Smooth muscle cell (in vitro differentiated cells): ENCODE measurements at regions not wholly inside any gene's neighbourhood (a gene's known extent, or its start where the extent isn't known, plus 50 kb on each side); places are given as distances from the start of the nearest gene placed in this dataset.
A peak's percentile ranks its signal among the peaks of the same experiment; 100 is the strongest.

Experiments used
- DNase-seq: peaks from one replicate; lab custom pipeline; 2025; ENCODE audit not compliant: unreplicated experiment; lab: John Stamatoyannopoulos, UW
- H2AFZ ChIP-seq: fragments of 200-600 bp; sonication (generic); 2 replicates; pipeline ENCODE4 v1.6.0; 2016; ENCODE audit warnings: antibody characterized with exemption, low read depth, mild to moderate bottlenecking
- H3F3A ChIP-seq: fragments of 200-600 bp; sonication (generic); 2 replicates; pipeline ENCODE4 v1.6.0; 2017; ENCODE audit warnings: antibody characterized with exemption, low read depth
- H3K27ac ChIP-seq: fragments of 200-600 bp; sonication (generic); 2 replicates; pipeline ENCODE4 v1.5.1; 2016; ENCODE audit warnings: low read depth, mild to moderate bottlenecking
- H3K27me3 ChIP-seq: fragments of 200-600 bp; sonication (generic); 2 replicates; pipeline ENCODE4 v1.6.1; 2016; ENCODE audit warnings: low read depth, mild to moderate bottlenecking
- H3K36me3 ChIP-seq: fragments of 200-600 bp; sonication (generic); 2 replicates; pipeline ENCODE4 v1.5.1; 2016; ENCODE audit warnings: low read depth
- H3K4me1 ChIP-seq: fragments of 200-600 bp; sonication (generic); 2 replicates; pipeline ENCODE4 v1.5.1; 2016; ENCODE audit warnings: low read depth
- H3K4me2 ChIP-seq: fragments of 200-600 bp; sonication (generic); 2 replicates; pipeline ENCODE4 v1.6.0; 2016; ENCODE audit warnings: mild to moderate bottlenecking
- H3K4me3 ChIP-seq: fragments of 200-600 bp; sonication (generic); 2 replicates; pipeline ENCODE4 v1.5.1; 2016; ENCODE audit warnings: mild to moderate bottlenecking
- H3K79me2 ChIP-seq: fragments of 200-600 bp; sonication (generic); 2 replicates; pipeline ENCODE4 v1.6.0; 2016; ENCODE audit warnings: low read depth, mild to moderate bottlenecking
- H3K9ac ChIP-seq: fragments of 200-600 bp; sonication (generic); 2 replicates; pipeline ENCODE4 v1.6.0; 2016; ENCODE audit warnings: low read depth
- H3K9me3 ChIP-seq: fragments of 200-600 bp; sonication (generic); replicated peaks from 2 replicates; pipeline ENCODE4 v1.5.1; 2016; ENCODE audit warnings: low read depth
- H4K20me1 ChIP-seq: fragments of 200-600 bp; sonication (generic); 2 replicates; pipeline ENCODE4 v1.6.0; 2016; ENCODE audit warnings: low read depth
- CTCF ChIP-seq: fragments of 200-600 bp; sonication (generic); IDR thresholded peaks from 2 replicates; pipeline ENCODE4 v1.5.1; 2017; ENCODE audit warnings: borderline replicate concordance, mild to moderate bottlenecking, antibody characterized with exemption; ENCODE audit not compliant: insufficient read depth, poor library complexity, severe bottlenecking
- WGBS: methylation state at CpG from one replicate; pipeline ENCODE4 v1.1.7; 2016; ENCODE audit warnings: low lambda C conversion rate; 5-methylcytosine and 5-hydroxymethylcytosine counted together

- no peak for DNase-seq
- H3K4me3 ChIP-seq = no peak overlapping the region
- peaks cover 62% of the 10 kb centered on the region for H3K4me1 ChIP-seq
- no peak overlapping the region for H3K27ac ChIP-seq
- no peak overlapping the region for H2AFZ ChIP-seq
- H3K9ac ChIP-seq = no peak overlapping the region
- TF ChIP-seq CTCF = no peak
- peak overlapping the region; percentile 57 for H3K4me2 ChIP-seq
- 46% methylated on average over 3 of the region's 3 CpGs for WGBS
- peaks cover 20% of the 10 kb centered on the region for H4K20me1 ChIP-seq
- H3F3A ChIP-seq = peaks cover 13% of the 10 kb centered on the region
- H3K79me2 ChIP-seq = peaks cover 7% of the 10 kb centered on the region
- no peaks in the 10 kb centered on the region for H3K36me3 ChIP-seq
- no peaks in the 10 kb centered on the region for H3K27me3 ChIP-seq
- no peaks in the 10 kb centered on the region for H3K9me3 ChIP-seq
Measured at GRCh38 chr6:21748343-21749056, 154.9 kb downstream of the SOX4 start.

GRCh38 chr6:21749754-21750153 lies 156.2 kb downstream of the SOX4 start:
- Histone ChIP-seq H3K4me1 (peaks cover 68% of the 10 kb centered on the region), H3K79me2 (peaks cover 7% of the 10 kb centered on the region), H2AFZ (no peak overlapping the region)

GRCh38 chr6:21750575-21750974 lies 157.0 kb downstream of the SOX4 start:
- no peaks in the 10 kb centered on the region for H3K9me3 ChIP-seq
- H3K9ac ChIP-seq = no peak overlapping the region
- TF ChIP-seq CTCF = no peak
- H3K4me3 ChIP-seq = no peak overlapping the region
- H3K27me3 ChIP-seq = no peaks in the 10 kb centered on the region
- no peak overlapping the region for H3K27ac ChIP-seq
- H2AFZ ChIP-seq = no peak overlapping the region
- no peak for DNase-seq
- H3K4me1 ChIP-seq = peaks cover 68% of the 10 kb centered on the region
- no peak overlapping the region for H3K4me2 ChIP-seq
- 59% methylated on average over 1 of the region's 1 CpG for WGBS
- H4K20me1 ChIP-seq = peaks cover 22% of the 10 kb centered on the region
- H3K36me3 ChIP-seq = no peaks in the 10 kb centered on the region
- peaks cover 7% of the 10 kb centered on the region for H3K79me2 ChIP-seq
- peaks cover 13% of the 10 kb centered on the region for H3F3A ChIP-seq

More at GRCh38 chr6:21749754-21750153, 156.2 kb downstream of the SOX4 start:
- no peak overlapping the region for H3K4me3 ChIP-seq
- TF ChIP-seq CTCF = no peak
- H3K4me2 ChIP-seq = peak overlapping the region; percentile 0
- no peak for DNase-seq
- no peak overlapping the region for H3K27ac ChIP-seq
- peaks cover 22% of the 10 kb centered on the region for H4K20me1 ChIP-seq
- peaks cover 13% of the 10 kb centered on the region for H3F3A ChIP-seq
- no peak overlapping the region for H3K9ac ChIP-seq
- H3K9me3 ChIP-seq = no peaks in the 10 kb centered on the region
- 32% methylated on average over 2 of the region's 2 CpGs for WGBS
- H3K36me3 ChIP-seq = no peaks in the 10 kb centered on the region
- H3K27me3 ChIP-seq = no peaks in the 10 kb centered on the region

GRCh38 chr6:21751608-21752007 lies 158.1 kb downstream of the SOX4 start:
- DNase-seq = no peak
- Histone ChIP-seq H3K27me3 (no peaks in the 10 kb centered on the region), H4K20me1 (peaks cover 22% of the 10 kb centered on the region), H3K4me3 (no peak overlapping the region), H3K36me3 (no peaks in the 10 kb centered on the region), H3K4me2 (peak overlapping the region; percentile 36), H3K79me2 (peaks cover 7% of the 10 kb centered on the region), H3K9me3 (no peaks in the 10 kb centered on the region), H3K9ac (no peak overlapping the region), H3K27ac (peak overlapping the region; percentile 74), H3K4me1 (peaks cover 68% of the 10 kb centered on the region), H3F3A (peaks cover 13% of the 10 kb centered on the region), H2AFZ (no peak overlapping the region)
- no peak for TF ChIP-seq CTCF
- 27% methylated on average over 6 of the region's 6 CpGs for WGBS
